Liver (tissue), 8 donors: ENCODE measurements at regions not wholly inside any gene's neighbourhood (a gene's known extent, or its start where the extent isn't known, plus 50 kb on each side); places are given as distances from the start of the nearest gene placed in this dataset.

Experiments
- DNase-seq: peaks from one replicate; pipeline ENCODE4 v3.0.0-alpha.2; 2017; ENCODE audit warnings: low spot score
- H3K27ac ChIP-seq, 2 donors: one replicate each; pipeline ENCODE4 v1.7.0; 2013; ENCODE audit warnings: inconsistent platforms in 2 of 2, low read length in 2 of 2, control low read depth in 1 of 2, low read depth in 1 of 2, mild to moderate bottlenecking in 1 of 2
- H3K27me3 ChIP-seq, 4 donors: one replicate each; pipeline versions ENCODE4 v1.6.1 to v1.7.0; 2013; ENCODE audit warnings: low read length in 3 of 4, inconsistent platforms in 1 of 4, mild to moderate bottlenecking in 1 of 4, moderate library complexity in 1 of 4; ENCODE audit not compliant: control insufficient read depth in 4 of 4, insufficient read depth in 4 of 4
- H3K36me3 ChIP-seq, 4 donors: one replicate each; pipeline versions ENCODE4 v1.6.1 to v1.7.0; 2013; ENCODE audit warnings: low read length in 3 of 4, mild to moderate bottlenecking in 3 of 4, low read depth in 1 of 4, moderate library complexity in 1 of 4; ENCODE audit not compliant: control insufficient read depth in 4 of 4, insufficient read depth in 3 of 4
- H3K4me1 ChIP-seq, 4 donors: one replicate each; pipeline versions ENCODE4 v1.6.1 to v1.7.0; 2013; ENCODE audit warnings: low read length in 3 of 4, mild to moderate bottlenecking in 3 of 4, moderate library complexity in 1 of 4; ENCODE audit not compliant: control insufficient read depth in 4 of 4, insufficient read depth in 4 of 4
- H3K4me3 ChIP-seq, 3 donors: one replicate each; pipeline versions ENCODE4 v1.6.1 to v1.7.0; 2013; ENCODE audit warnings: low read length in 3 of 3, control low read depth in 1 of 3, low read depth in 1 of 3, mild to moderate bottlenecking in 1 of 3
- H3K9ac ChIP-seq, 2 donors: one replicate each; pipeline ENCODE4 v1.7.0; 2013; ENCODE audit warnings: low read length in 2 of 2, mild to moderate bottlenecking in 2 of 2, moderate library complexity in 2 of 2, control low read depth in 1 of 2, low read depth in 1 of 2
- H3K9me3 ChIP-seq, 4 donors: one replicate each; pipeline versions ENCODE4 v1.6.1 to v1.7.0; 2013; ENCODE audit warnings: low read length in 3 of 4; ENCODE audit not compliant: control insufficient read depth in 4 of 4
- EGR1 ChIP-seq, 2 donors: IDR thresholded peaks; 2 replicates each; pipeline ENCODE4 v1.6.1; 2016 to 2018; ENCODE audit warnings: antibody characterized with exemption in 2 of 2, low read depth in 2 of 2
- FOXA1 ChIP-seq: IDR thresholded peaks from 2 replicates; pipeline ENCODE4 v1.6.1; 2016; ENCODE audit warnings: antibody characterized with exemption
- FOXA2 ChIP-seq: IDR thresholded peaks from 2 replicates; pipeline ENCODE4 v1.6.1; 2016; ENCODE audit warnings: antibody characterized with exemption
- GABPA ChIP-seq, 2 donors: IDR thresholded peaks in 1 of 2; conservative IDR thresholded peaks in 1 of 2; 2 replicates each; pipeline ENCODE4 v1.6.1; 2016; ENCODE audit warnings: antibody characterized with exemption in 2 of 2, mild to moderate bottlenecking in 1 of 2, moderate library complexity in 1 of 2
- HNF4A ChIP-seq, 2 donors: conservative IDR thresholded peaks; 2 replicates each; pipeline ENCODE4 v1.6.1; 2016; ENCODE audit warnings: antibody characterized with exemption in 2 of 2, mild to moderate bottlenecking in 2 of 2
- HNF4G ChIP-seq: IDR thresholded peaks from 2 replicates; pipeline ENCODE4 v1.6.1; 2016; ENCODE audit warnings: antibody characterized with exemption
- JUND ChIP-seq, 2 donors: IDR thresholded peaks; 2 replicates each; pipeline ENCODE4 v1.6.1; 2016; ENCODE audit warnings: antibody characterized with exemption in 2 of 2
- NR2F2 ChIP-seq: IDR thresholded peaks from 2 replicates; pipeline ENCODE4 v1.6.1; 2016; ENCODE audit warnings: antibody characterized with exemption
- RAD21 ChIP-seq, 2 donors: IDR thresholded peaks; 2 replicates each; pipeline ENCODE4 v1.6.1; 2016; ENCODE audit warnings: antibody characterized with exemption in 2 of 2, mild to moderate bottlenecking in 2 of 2
- RXRA ChIP-seq, 2 donors: IDR thresholded peaks; 2 replicates each; pipeline ENCODE4 v1.6.1; 2017 to 2018; ENCODE audit warnings: antibody characterized with exemption in 2 of 2, mild to moderate bottlenecking in 1 of 2
- SP1 ChIP-seq: IDR thresholded peaks from 2 replicates; pipeline ENCODE4 v1.6.1; 2018; ENCODE audit warnings: antibody characterized with exemption, mild to moderate bottlenecking
- TAF1 ChIP-seq: conservative IDR thresholded peaks from 2 replicates; pipeline ENCODE4 v1.6.1; 2016; ENCODE audit warnings: antibody characterized with exemption, mild to moderate bottlenecking
- YY1 ChIP-seq: IDR thresholded peaks from 2 replicates; pipeline ENCODE4 v1.6.1; 2016; ENCODE audit warnings: antibody characterized with exemption, mild to moderate bottlenecking
- WGBS: extraction: QIAGEN DNeasy Blood & Tissue Kit; methylation state at CpG from one replicate; pipeline ENCODE4 v1.1.7; 2013; 5-methylcytosine and 5-hydroxymethylcytosine counted together
- TF ChIP-seq, protein P1 (sequence below): IDR thresholded peaks from 2 replicates; pipeline ENCODE4 v1.6.1; 2016; ENCODE audit warnings: antibody characterized with exemption
- TF ChIP-seq, protein P2 (sequence below): IDR thresholded peaks from 2 replicates; pipeline ENCODE4 v1.6.1; 2016; ENCODE audit warnings: antibody characterized with exemption
- TF ChIP-seq, protein P3 (sequence below): fragments of 150-350 bp; IDR thresholded peaks from 2 replicates; pipeline ENCODE4 v1.5.1; 2017; ENCODE audit warnings: improper control_type of control experiment, low read depth, low read length; ENCODE audit not compliant: missing input control
- TF ChIP-seq, protein P4 (sequence below): IDR thresholded peaks from 2 replicates; pipeline ENCODE4 v1.6.1; 2016; ENCODE audit warnings: antibody characterized with exemption, mild to moderate bottlenecking
- donor health status: healthy.
- donor health status: healthy.
- donor health status: healthy.
- donor health status: healthy.
- donor health status: healthy.

DNA sequence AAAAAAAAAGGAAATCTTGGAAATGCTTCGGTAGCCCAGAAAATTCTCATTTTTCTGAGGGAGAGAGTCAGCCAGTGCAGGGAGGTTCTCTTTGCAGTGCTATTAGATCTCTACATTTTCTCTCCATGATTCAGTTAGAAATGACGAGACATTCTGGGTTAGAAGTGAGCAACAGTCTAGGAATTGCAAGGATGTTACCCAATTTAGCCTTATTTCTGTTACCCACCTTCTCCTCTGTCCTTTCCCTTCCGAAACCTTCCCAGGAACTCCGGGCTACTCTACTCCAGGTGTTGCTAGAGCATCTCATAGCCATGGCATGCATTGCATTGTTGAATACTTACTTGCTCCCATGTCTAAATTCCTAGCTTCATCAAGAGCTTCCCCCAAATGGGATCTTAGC, 106.8 kb downstream of the EDEM1 start:
- DNase-seq, result no peak
- Histone ChIP-seq H3K9me3 (peaks cover 0 to 2% (median 0%) of the 10 kb centered on the region in 4 donors), H3K9ac (no peak overlapping the region), H3K27me3 (no peaks in the 10 kb centered on the region), H3K27ac (no peak overlapping the region), H3K4me1 (no peaks in the 10 kb centered on the region), H3K4me3 (no peak overlapping the region), H3K36me3 (no peaks in the 10 kb centered on the region)
- 95% methylated on average over 4 of the region's 4 CpGs for WGBS
- TF ChIP-seq FOXA1, result no peak
- no peak for TF ChIP-seq EGR1 (IDR thresholded peaks at IDR 0.05; ENCODE audit: low read depth in 2 of 2)
- no peak for TF ChIP-seq SP1
- TF ChIP-seq, protein P1, sequence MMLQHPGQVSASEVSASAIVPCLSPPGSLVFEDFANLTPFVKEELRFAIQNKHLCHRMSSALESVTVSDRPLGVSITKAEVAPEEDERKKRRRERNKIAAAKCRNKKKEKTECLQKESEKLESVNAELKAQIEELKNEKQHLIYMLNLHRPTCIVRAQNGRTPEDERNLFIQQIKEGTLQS, result no peak
- no peak for TF ChIP-seq YY1
- TF ChIP-seq, protein P2, sequence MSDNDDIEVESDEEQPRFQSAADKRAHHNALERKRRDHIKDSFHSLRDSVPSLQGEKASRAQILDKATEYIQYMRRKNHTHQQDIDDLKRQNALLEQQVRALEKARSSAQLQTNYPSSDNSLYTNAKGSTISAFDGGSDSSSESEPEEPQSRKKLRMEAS, result no peak
- TF ChIP-seq FOXA2, result no peak
- TF ChIP-seq HNF4G, result no peak
- TF ChIP-seq, protein P3, sequence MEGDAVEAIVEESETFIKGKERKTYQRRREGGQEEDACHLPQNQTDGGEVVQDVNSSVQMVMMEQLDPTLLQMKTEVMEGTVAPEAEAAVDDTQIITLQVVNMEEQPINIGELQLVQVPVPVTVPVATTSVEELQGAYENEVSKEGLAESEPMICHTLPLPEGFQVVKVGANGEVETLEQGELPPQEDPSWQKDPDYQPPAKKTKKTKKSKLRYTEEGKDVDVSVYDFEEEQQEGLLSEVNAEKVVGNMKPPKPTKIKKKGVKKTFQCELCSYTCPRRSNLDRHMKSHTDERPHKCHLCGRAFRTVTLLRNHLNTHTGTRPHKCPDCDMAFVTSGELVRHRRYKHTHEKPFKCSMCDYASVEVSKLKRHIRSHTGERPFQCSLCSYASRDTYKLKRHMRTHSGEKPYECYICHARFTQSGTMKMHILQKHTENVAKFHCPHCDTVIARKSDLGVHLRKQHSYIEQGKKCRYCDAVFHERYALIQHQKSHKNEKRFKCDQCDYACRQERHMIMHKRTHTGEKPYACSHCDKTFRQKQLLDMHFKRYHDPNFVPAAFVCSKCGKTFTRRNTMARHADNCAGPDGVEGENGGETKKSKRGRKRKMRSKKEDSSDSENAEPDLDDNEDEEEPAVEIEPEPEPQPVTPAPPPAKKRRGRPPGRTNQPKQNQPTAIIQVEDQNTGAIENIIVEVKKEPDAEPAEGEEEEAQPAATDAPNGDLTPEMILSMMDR, result no peak
- no peak for TF ChIP-seq NR2F2
- no peak for TF ChIP-seq RXRA (IDR thresholded peaks at IDR 0.05)
- no peak for TF ChIP-seq GABPA (IDR thresholded peaks at IDR 0.05 in 1 of 2, conservative IDR thresholded peaks at IDR 0.05 in 1 of 2)
- TF ChIP-seq TAF1, result no peak
- TF ChIP-seq RAD21 (IDR thresholded peaks at IDR 0.05), result no peak
- TF ChIP-seq HNF4A (conservative IDR thresholded peaks at IDR 0.05), result no peak

DNA sequence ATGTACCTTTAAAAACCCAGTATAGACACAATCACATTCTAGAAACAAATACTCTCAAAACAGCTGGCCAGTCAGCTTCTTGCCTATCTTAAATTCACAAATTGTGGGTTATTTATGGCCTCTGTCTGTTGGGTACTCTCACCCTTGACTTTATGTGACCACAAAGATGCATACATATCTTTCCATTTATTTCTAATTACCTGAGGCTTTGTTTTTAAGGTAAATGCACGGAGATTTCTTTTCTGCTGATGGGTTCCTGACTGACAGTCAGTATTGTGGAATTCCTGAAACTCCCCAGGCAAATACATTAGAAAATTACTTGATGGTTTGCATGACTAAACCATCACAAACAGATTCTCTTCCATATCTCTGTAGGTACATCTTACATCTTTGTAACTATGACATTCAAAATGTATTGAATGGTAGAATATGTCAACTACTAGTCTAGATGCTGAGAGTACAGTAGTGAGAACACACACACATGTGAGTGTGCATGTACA, 107.7 kb downstream of the EDEM1 start:
- H3K27me3 ChIP-seq, result no peaks in the 10 kb centered on the region
- no peak overlapping the region for H3K4me3 ChIP-seq
- no peak overlapping the region for H3K27ac ChIP-seq
- no peak for TF ChIP-seq FOXA2
- TF ChIP-seq, protein P1, result no peak
- TF ChIP-seq, protein P2, result no peak
- TF ChIP-seq, protein P3, result no peak
- no peak for TF ChIP-seq FOXA1
- TF ChIP-seq, protein P4, sequence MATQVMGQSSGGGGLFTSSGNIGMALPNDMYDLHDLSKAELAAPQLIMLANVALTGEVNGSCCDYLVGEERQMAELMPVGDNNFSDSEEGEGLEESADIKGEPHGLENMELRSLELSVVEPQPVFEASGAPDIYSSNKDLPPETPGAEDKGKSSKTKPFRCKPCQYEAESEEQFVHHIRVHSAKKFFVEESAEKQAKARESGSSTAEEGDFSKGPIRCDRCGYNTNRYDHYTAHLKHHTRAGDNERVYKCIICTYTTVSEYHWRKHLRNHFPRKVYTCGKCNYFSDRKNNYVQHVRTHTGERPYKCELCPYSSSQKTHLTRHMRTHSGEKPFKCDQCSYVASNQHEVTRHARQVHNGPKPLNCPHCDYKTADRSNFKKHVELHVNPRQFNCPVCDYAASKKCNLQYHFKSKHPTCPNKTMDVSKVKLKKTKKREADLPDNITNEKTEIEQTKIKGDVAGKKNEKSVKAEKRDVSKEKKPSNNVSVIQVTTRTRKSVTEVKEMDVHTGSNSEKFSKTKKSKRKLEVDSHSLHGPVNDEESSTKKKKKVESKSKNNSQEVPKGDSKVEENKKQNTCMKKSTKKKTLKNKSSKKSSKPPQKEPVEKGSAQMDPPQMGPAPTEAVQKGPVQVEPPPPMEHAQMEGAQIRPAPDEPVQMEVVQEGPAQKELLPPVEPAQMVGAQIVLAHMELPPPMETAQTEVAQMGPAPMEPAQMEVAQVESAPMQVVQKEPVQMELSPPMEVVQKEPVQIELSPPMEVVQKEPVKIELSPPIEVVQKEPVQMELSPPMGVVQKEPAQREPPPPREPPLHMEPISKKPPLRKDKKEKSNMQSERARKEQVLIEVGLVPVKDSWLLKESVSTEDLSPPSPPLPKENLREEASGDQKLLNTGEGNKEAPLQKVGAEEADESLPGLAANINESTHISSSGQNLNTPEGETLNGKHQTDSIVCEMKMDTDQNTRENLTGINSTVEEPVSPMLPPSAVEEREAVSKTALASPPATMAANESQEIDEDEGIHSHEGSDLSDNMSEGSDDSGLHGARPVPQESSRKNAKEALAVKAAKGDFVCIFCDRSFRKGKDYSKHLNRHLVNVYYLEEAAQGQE, result no peak
- TF ChIP-seq HNF4G, result no peak
- TF ChIP-seq RAD21 (IDR thresholded peaks at IDR 0.05), result no peak
- TF ChIP-seq RXRA (IDR thresholded peaks at IDR 0.05), result no peak
- no peak for TF ChIP-seq EGR1 (IDR thresholded peaks at IDR 0.05; ENCODE audit: low read depth in 2 of 2)
- TF ChIP-seq HNF4A (conservative IDR thresholded peaks at IDR 0.05), result no peak
- no peak for TF ChIP-seq TAF1
- TF ChIP-seq YY1, result no peak
- no peak for TF ChIP-seq JUND (IDR thresholded peaks at IDR 0.05)
- TF ChIP-seq GABPA (IDR thresholded peaks at IDR 0.05 in 1 of 2, conservative IDR thresholded peaks at IDR 0.05 in 1 of 2), result no peak
- no peak for DNase-seq
- H3K36me3 ChIP-seq, result no peaks in the 10 kb centered on the region
- 89% methylated on average over 1 of the region's 1 CpG for WGBS
- no peaks in the 10 kb centered on the region for H3K4me1 ChIP-seq
- H3K9me3 ChIP-seq, result peaks cover 0 to 2% (median 0%) of the 10 kb centered on the region in 4 donors
- H3K9ac ChIP-seq, result no peak overlapping the region
